ENCODE measurements at regions not wholly inside any gene's neighbourhood (a gene's known extent, or its start where the extent isn't known, plus 50 kb on each side); places are given as distances from the start of the nearest gene placed in this dataset.

DNA sequence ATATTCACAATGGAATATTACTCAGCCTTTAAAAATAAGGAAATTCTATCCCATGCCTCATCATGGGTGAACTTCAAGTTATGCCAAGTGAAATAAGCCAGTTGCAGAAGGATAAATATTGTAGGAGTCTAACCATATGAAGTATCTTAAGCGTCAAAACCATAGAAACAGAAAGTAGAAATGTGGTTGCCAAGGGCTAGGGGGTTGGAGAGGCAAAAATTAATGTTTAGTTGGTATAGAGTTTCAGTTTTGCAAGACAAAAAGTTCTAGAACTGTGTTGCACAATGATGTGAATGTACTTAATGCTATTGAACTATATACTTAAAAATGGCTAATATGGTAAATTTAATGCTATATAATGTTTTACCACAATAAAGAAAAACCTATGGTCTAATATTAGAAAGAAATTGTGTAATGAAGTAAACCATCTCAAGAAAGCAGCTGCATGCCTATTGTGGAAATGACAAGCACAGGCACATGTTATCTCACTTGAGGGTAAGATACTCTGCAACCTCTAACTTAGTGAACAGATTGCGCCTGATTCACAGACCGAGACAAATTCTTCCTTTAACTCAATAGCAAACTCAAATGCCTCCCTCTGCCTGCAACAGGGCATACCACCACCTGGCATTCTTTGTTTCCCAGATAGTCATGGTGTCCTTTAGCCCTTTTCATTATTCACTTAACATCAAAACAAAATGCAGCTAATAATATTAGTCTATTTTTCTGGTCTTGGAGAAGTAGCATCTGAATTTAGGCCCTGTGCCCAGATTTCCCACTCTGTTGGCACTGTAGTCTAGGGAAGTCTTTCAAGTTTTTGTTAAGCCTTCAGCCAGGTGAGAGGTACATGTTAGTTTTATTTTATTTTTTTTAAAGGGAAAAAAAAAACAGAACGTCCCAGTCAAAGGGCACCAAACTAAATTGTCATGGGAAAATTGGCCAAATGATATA, 80.2 kb upstream of the ACP3 start:
- TF ChIP-seq POLR2AphosphoS5 (IDR thresholded peaks at IDR 0.05) = no peak
- no peak for TF ChIP-seq EP300 (IDR thresholded peaks at IDR 0.05)
- no peak for TF ChIP-seq POLR2A (IDR thresholded peaks at IDR 0.05)
- no peak for TF ChIP-seq CTCF (IDR thresholded peaks at IDR 0.05)
- DNase-seq = no peak
- Histone ChIP-seq H3K36me3 (no peaks in the 10 kb centered on the region), H3K4me3 (no peak overlapping the region), H3K27me3 (no peaks in the 10 kb centered on the region), H3K9me3 (peaks cover 0 to 2% (median 0%) of the 10 kb centered on the region in 4 donors), H3K4me1 (peaks cover 0 to 2% (median 0%) of the 10 kb centered on the region in 4 donors), H3K27ac (no peak overlapping the region)
- 79 to 83% methylated on average over 4 of the region's 4 CpGs for WGBS, 2 donors
- intact Hi-C loops (cut with DNase I) = no loop called here

GRCh38 chr3:132237652-132238032, 79.6 kb upstream of the ACP3 start:
- no peaks in the 10 kb centered on the region for H3K27me3 ChIP-seq
- H3K9me3 ChIP-seq = peaks cover 0 to 2% (median 0%) of the 10 kb centered on the region in 4 donors
- no peaks in the 10 kb centered on the region for H3K4me1 ChIP-seq
- TF ChIP-seq CTCF (IDR thresholded peaks at IDR 0.05) = no peak
- TF ChIP-seq POLR2AphosphoS5 (IDR thresholded peaks at IDR 0.05) = no peak
- TF ChIP-seq POLR2A (IDR thresholded peaks at IDR 0.05) = no peak
- no peak for TF ChIP-seq EP300 (IDR thresholded peaks at IDR 0.05)
- intact Hi-C loops (cut with DNase I) = no loop called here
- no peaks in the 10 kb centered on the region for H3K36me3 ChIP-seq
- H3K4me3 ChIP-seq = no peak overlapping the region
- DNase-seq = no peak
- H3K27ac ChIP-seq = no peak overlapping the region

GRCh38 chr3:132239587-132239986, 77.6 kb upstream of the ACP3 start:
- H3K4me1 ChIP-seq = no peaks in the 10 kb centered on the region
- H3K27me3 ChIP-seq = no peaks in the 10 kb centered on the region
- H3K36me3 ChIP-seq = no peaks in the 10 kb centered on the region
- TF ChIP-seq POLR2A (IDR thresholded peaks at IDR 0.05) (no peak), EP300 (IDR thresholded peaks at IDR 0.05) (no peak), POLR2AphosphoS5 (IDR thresholded peaks at IDR 0.05) (no peak), CTCF (IDR thresholded peaks at IDR 0.05) (no peak)
- H3K9me3 ChIP-seq = peaks cover 0 to 2% (median 0%) of the 10 kb centered on the region in 4 donors
- no peak for DNase-seq
- intact Hi-C loops (cut with DNase I) = no loop called here
- no peak overlapping the region for H3K4me3 ChIP-seq
- no peak overlapping the region for H3K27ac ChIP-seq

DNA sequence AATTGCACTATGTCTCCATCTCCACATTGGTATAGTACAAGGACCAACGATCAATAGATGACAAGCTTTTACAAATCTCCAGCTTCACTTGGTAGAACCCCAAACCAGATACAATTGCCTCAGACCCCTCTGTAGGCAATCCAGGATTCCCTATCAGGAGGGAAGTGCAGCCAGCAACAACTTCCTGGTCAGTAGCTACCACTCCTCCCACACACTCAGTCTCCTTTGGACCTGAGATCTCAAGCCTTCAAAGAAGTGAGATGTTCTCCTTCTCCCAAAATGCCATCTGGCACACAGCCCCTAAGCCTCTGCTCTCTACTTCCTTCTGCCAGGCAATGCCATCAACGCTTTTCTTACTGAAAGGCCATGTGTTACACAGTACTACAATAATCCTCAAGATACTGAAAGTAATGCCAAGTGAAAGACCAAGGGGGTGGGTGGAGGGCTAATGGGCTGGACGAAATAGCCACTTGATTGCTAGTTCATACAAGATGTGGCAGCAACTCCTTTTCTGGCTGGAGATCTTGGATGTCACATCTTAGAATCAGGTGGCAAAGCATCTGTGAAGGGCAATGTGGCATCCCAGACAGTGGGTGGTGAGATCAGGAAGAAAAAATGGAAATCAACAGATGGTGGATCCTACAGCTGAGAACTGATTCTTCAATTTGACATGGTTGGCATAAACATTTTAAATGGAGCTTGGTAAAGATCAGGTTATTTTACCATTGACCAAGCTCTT, 75.3 kb upstream of the ACP3 start:
- TF ChIP-seq POLR2AphosphoS5 (IDR thresholded peaks at IDR 0.05) (no peak), EP300 (IDR thresholded peaks at IDR 0.05) (no peak), CTCF (IDR thresholded peaks at IDR 0.05) (no peak)
- intact Hi-C loops (cut with DNase I) = no loop called here
- no peak for DNase-seq
- H3K9me3 ChIP-seq = peaks cover 0 to 2% (median 0%) of the 10 kb centered on the region in 4 donors
- no peaks in the 10 kb centered on the region for H3K27me3 ChIP-seq
- no peaks in the 10 kb centered on the region for H3K4me1 ChIP-seq
- H3K4me3 ChIP-seq = no peak overlapping the region
- 84% methylated on average over 3 of the region's 3 CpGs for WGBS, 2 donors
- H3K27ac ChIP-seq = no peak overlapping the region
- H3K36me3 ChIP-seq = no peaks in the 10 kb centered on the region

Measured in sigmoid colon (tissue), 6 donors.